Lower leg skin (tissue), 4 donors: ENCODE measurements at regions not wholly inside any gene's neighbourhood (a gene's known extent, or its start where the extent isn't known, plus 50 kb on each side); places are given as distances from the start of the nearest gene placed in this dataset.

ENCODE experiments used
- DNase-seq, 2 donors: peaks; one replicate each; pipeline ENCODE4 v3.0.0-alpha.2; 2019; ENCODE audit warnings: low spot score in 2 of 2
- H3K4me3 ChIP-seq: fragments of 200-600 bp; sonication (generic); 2 replicates; pipeline ENCODE4 v1.5.1; 2017; ENCODE audit warnings: mild to moderate bottlenecking, low read depth; ENCODE audit not compliant: poor library complexity, severe bottlenecking
- POLR2A ChIP-seq, 2 donors: fragments of 450-650 bp; IDR thresholded peaks; one replicate each; pipeline ENCODE4 v1.6.1; 2016 to 2017; ENCODE audit warnings: antibody characterized with exemption in 2 of 2, mild to moderate bottlenecking in 1 of 2, moderate library complexity in 1 of 2
- WGBS, 2 donors: methylation state at CpG; one replicate each; pipeline ENCODE4 v1.1.5; 2018; 5-methylcytosine and 5-hydroxymethylcytosine counted together
- intact Hi-C: fragments of 100-400 bp; cut with DNase I; formaldehyde crosslinking; loops from one replicate; pipeline ENCODE4 v1.15.0; 2023; ENCODE audit warnings: low total_unique reads
- TF ChIP-seq, protein P1 (sequence below), 3 donors: fragments of 450-650 bp; IDR thresholded peaks; one replicate each; pipeline ENCODE4 v1.5.1; 2016; ENCODE audit warnings: antibody characterized with exemption in 3 of 3, mild to moderate bottlenecking in 3 of 3, moderate library complexity in 2 of 3

- intact Hi-C loops = no loop called here
- TF ChIP-seq POLR2A (IDR thresholded peaks at IDR 0.05) = no peak
- TF ChIP-seq, protein P1, sequence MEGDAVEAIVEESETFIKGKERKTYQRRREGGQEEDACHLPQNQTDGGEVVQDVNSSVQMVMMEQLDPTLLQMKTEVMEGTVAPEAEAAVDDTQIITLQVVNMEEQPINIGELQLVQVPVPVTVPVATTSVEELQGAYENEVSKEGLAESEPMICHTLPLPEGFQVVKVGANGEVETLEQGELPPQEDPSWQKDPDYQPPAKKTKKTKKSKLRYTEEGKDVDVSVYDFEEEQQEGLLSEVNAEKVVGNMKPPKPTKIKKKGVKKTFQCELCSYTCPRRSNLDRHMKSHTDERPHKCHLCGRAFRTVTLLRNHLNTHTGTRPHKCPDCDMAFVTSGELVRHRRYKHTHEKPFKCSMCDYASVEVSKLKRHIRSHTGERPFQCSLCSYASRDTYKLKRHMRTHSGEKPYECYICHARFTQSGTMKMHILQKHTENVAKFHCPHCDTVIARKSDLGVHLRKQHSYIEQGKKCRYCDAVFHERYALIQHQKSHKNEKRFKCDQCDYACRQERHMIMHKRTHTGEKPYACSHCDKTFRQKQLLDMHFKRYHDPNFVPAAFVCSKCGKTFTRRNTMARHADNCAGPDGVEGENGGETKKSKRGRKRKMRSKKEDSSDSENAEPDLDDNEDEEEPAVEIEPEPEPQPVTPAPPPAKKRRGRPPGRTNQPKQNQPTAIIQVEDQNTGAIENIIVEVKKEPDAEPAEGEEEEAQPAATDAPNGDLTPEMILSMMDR (IDR thresholded peaks at IDR 0.05) = no peak
- DNase-seq = no peak
- WGBS, 2 donors = 82 to 86% methylated on average over 4 of the region's 4 CpGs
- H3K4me3 ChIP-seq = no peak overlapping the region
These were observed 87.8 kb downstream of the SPRY1 start for GRCh38 chr4:123484291-123484926.

DNA sequence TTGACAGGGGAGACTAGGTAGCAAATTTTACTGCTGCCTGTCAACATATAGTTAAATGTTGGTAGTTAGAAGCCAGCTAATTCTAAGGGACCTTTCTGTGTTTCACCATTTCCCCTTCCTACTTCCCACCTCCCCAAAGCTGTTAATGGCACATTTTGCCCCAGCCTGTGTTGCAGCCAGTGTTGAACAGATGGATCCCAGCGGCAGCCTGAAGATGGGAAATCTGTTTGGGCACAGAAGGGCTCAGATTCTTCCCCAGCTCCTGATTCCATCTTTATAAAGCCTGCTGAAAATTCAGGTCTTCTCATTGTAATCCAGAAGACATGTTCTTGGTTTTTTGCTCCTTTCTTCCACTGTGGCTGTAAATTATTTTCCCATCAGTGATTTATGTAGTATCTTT lies 89.0 kb downstream of the SPRY1 start:
- TF ChIP-seq, protein P1 (IDR thresholded peaks at IDR 0.05) = no peak
- TF ChIP-seq POLR2A (IDR thresholded peaks at IDR 0.05) = no peak
- H3K4me3 ChIP-seq = no peak overlapping the region
- no peak for DNase-seq
- 83 to 89% methylated on average over 1 of the region's 1 CpG for WGBS, 2 donors
- intact Hi-C loops = no loop called here

- intact Hi-C loops = no loop called here
- WGBS, 2 donors = 50 to 51% methylated on average over 5 of the region's 5 CpGs
- TF ChIP-seq, protein P1 (IDR thresholded peaks at IDR 0.05) = no peak
- no peak for TF ChIP-seq POLR2A (IDR thresholded peaks at IDR 0.05)
- DNase-seq = no peak
- no peak overlapping the region for H3K4me3 ChIP-seq
These were observed 92.3 kb downstream of the SPRY1 start for GRCh38 chr4:123488916-123489315.

- TF ChIP-seq, protein P1 (IDR thresholded peaks at IDR 0.05) = no peak
- no peak for TF ChIP-seq POLR2A (IDR thresholded peaks at IDR 0.05)
- intact Hi-C loops = no loop called here
- H3K4me3 ChIP-seq = no peak overlapping the region
- 91 to 92% methylated on average over 2 of the region's 2 CpGs for WGBS, 2 donors
- DNase-seq = no peak
These were observed 98.9 kb downstream of the SPRY1 start for GRCh38 chr4:123495530-123495929.

DNA sequence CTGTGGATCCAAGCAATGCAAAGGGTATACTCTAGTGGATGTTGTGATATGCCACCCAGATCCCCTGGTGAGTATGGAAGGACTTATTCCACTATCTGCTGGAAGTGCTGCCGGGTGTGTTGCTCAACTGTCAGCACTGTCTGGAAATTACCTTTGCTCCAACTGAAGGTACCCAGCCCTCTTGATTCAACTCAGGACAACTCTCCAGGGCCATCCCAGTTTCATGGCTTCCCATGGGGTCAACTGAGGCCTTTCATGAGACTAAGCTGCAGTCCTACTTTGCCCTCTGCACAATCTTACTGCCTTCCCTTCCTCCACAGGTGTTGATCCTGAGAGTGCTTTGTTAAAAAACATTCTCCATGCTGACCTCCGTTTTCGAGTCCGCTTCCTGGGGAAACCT lies 99.8 kb downstream of the SPRY1 start:
- TF ChIP-seq, protein P1 (IDR thresholded peaks at IDR 0.05) = no peak
- no peak for TF ChIP-seq POLR2A (IDR thresholded peaks at IDR 0.05)
- intact Hi-C loops = no loop called here

DNA sequence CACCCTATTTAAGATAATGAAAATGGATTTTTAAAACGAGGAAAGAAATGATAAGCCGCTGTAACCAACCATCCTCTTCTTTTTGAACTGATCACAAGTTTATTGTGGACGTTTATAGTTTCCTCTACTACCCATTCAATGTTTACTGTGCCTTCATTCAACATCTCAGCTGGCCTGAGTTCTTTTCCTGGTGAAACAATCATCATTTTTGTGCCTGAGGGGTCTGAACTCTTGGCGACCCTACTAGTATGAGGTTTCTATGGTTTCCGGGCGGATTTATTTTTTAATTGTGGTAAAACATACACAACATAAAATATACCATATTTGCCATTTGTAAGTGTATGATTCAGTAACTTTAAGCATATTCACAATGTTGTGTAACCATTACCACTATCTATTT lies 100.7 kb downstream of the SPRY1 start:
- WGBS, 2 donors = 76 to 78% methylated on average over 6 of the region's 6 CpGs
- H3K4me3 ChIP-seq = no peak overlapping the region
- intact Hi-C loops = no loop called here
- no peak for DNase-seq
- no peak for TF ChIP-seq POLR2A (IDR thresholded peaks at IDR 0.05)
- TF ChIP-seq, protein P1 (IDR thresholded peaks at IDR 0.05) = no peak

More for the DNA sequence above, 99.8 kb downstream of the SPRY1 start:
- no peak for DNase-seq
- WGBS, 2 donors = 89 to 96% methylated on average over 4 of the region's 4 CpGs
- H3K4me3 ChIP-seq = no peak overlapping the region
